ENCODE measurements at regions not wholly inside any gene's neighbourhood (a gene's known extent, or its start where the extent isn't known, plus 50 kb on each side); places are given as distances from the start of the nearest gene placed in this dataset.

DNA sequence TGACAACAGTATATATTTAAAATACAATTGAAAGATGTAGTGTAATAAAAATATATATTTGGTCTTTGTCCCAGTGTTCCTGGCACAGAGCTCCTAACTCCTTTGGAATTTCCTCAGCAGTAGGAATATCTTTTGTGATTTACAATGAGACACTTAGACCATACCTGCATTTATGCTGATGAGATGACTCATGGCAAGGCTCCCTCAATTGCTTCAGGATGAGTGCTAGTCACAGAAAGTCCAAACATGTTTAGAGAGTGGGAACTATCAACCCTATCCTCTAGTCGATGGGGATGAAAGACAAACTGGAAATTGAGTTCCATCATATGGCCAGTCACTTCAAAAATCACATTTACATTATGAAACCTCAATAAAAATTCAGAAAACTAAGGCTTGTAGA, 588.3 kb upstream of the LMCD1 start:
- TF ChIP-seq, protein P1, sequence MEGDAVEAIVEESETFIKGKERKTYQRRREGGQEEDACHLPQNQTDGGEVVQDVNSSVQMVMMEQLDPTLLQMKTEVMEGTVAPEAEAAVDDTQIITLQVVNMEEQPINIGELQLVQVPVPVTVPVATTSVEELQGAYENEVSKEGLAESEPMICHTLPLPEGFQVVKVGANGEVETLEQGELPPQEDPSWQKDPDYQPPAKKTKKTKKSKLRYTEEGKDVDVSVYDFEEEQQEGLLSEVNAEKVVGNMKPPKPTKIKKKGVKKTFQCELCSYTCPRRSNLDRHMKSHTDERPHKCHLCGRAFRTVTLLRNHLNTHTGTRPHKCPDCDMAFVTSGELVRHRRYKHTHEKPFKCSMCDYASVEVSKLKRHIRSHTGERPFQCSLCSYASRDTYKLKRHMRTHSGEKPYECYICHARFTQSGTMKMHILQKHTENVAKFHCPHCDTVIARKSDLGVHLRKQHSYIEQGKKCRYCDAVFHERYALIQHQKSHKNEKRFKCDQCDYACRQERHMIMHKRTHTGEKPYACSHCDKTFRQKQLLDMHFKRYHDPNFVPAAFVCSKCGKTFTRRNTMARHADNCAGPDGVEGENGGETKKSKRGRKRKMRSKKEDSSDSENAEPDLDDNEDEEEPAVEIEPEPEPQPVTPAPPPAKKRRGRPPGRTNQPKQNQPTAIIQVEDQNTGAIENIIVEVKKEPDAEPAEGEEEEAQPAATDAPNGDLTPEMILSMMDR (IDR thresholded peaks at IDR 0.05; ENCODE audit: low read depth, low read length, poor library complexity, severe bottlenecking) = no peak
- no peak for TF ChIP-seq EZH2phosphoT487 (IDR thresholded peaks at IDR 0.05; ENCODE audit: borderline replicate concordance, low read length)

Measured in DOHH2 (cell line).